Endometrium (tissue), 2 donors: ENCODE measurements at regions not wholly inside any gene's neighbourhood (a gene's known extent, or its start where the extent isn't known, plus 50 kb on each side); places are given as distances from the start of the nearest gene placed in this dataset.
"Not testable (repeated sequence)": the region's sequence is repeated elsewhere in the genome, so short reads cannot be mapped to it uniquely, and the experiment has no call there.

Experiments used
- FAIRE-seq: peaks from 2 replicates; lab custom pipeline; 2012; peaks lifted over from hg19 to GRCh38; lab: Jason Lieb, UNC
- donor health status: control.
- donor health status: control.

- FAIRE-seq = peak; percentile 98
Observed at GRCh38 chr7:118826246-118826645, 601.7 kb downstream of the ANKRD7 start.

- FAIRE-seq = no peak
Observed at GRCh38 chr7:118836933-118837332, 612.4 kb downstream of the ANKRD7 start.

DNA sequence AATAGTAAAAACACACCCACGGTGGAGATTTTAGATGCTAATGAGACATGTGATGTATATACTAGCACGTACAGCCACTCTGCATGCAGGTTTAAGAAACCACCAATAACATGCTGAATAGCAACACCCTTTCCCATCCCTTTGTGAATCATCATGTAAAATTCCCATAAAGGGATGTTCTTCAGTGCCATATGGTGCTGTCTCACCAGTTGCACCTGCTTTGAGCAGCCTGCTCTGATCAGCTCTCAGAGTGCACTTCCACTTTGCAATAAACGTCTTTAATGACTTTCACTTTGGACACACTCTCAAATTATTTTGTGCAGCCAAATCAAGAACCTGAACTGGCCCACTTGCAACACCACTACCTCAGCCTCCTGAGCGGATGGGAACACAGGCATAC, 615.0 kb downstream of the ANKRD7 start:
- no peak for FAIRE-seq

- no peak for FAIRE-seq
Observed at GRCh38 chr7:118843456-118843855, 619.0 kb downstream of the ANKRD7 start.

DNA sequence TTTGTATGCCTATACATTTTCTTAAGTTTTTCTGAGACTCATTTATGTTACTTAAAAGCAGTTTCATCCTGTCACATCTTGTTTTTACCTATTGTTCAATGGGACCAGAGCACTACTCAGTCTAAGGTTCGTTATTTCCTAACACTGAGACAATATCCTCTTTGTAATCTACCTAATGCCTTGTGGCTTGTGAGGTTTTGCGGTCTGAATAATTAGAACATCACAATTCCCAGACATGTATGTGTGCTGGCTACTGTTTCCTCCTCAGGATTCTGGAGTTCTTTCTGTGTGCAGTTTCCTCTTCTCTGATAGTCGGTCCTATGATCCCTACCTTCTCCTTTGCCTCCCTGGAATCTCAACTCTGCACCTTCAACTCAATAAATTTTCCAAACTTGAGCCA, 620.2 kb downstream of the ANKRD7 start:
- FAIRE-seq = no peak

DNA sequence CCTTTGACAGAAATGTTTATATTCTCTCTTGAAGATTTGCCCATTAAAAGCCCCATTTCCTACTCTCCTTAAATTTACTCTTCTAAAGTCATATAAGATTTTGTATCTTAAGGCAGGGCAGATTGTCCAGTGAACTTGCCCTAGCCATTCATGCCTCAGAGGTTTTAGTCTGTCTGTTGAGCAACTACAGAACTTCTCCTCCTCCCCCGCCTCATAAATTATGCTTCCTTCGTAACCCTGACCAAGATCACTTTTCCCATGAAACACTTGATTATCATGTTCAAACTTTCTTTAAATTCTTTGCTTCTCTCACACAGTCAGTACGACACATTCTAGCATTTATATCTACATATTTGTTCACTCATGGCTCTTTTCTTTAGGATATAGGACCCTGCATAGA, 621.3 kb downstream of the ANKRD7 start:
- no peak for FAIRE-seq

DNA sequence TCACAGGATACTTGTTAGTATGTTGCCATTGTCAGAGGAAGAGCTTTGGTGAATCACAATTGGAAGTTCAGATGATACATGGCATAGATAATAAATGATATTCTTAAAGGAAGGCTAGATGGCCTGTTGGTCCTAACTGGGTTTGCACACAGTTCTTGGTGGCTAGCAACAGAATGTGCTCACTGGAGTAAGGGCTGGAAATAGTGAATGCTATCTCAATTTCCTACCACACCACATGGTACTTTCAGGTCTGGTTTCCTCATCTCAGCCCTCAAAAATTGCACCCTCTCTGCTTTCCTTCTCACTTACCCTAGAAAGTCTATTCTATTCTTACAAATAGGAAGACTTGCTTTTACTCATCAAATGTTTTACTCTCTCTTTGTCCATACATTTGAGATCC, 622.5 kb downstream of the ANKRD7 start:
- FAIRE-seq = no peak

- FAIRE-seq = peak; percentile 26
Observed at GRCh38 chr7:118855290-118855689, 630.8 kb downstream of the ANKRD7 start.

DNA sequence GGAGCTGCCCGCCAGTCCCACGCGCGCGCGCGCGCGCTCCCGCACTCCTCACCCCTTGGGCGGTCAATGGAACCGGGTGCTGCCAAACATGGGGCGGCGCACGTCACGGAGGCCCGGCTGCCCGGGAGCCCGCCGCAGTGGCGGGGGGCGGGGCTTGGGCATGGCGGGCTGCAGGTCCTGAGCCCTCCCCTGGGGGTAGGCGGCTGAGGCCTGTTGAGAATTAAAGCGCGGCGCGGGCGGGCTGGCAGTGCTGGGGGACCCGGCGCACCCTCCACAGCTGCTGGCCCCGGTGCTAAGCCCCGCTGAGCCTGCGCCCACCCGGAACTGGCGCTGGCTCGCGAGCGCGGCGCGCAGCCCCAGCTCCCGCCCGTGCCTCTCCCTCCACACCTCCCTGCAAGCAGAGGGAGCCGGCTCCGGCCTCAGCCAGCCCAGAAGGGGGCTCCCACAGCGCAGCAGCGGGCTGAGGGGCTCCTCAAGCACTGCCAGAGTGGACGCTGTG, 634.2 kb downstream of the ANKRD7 start:
- FAIRE-seq = no peak

GRCh38 chr7:118861581-118861980, 637.1 kb downstream of the ANKRD7 start:
- FAIRE-seq = no peak

- FAIRE-seq = no peak
Observed at GRCh38 chr7:118862740-118863139, 638.2 kb downstream of the ANKRD7 start.

DNA sequence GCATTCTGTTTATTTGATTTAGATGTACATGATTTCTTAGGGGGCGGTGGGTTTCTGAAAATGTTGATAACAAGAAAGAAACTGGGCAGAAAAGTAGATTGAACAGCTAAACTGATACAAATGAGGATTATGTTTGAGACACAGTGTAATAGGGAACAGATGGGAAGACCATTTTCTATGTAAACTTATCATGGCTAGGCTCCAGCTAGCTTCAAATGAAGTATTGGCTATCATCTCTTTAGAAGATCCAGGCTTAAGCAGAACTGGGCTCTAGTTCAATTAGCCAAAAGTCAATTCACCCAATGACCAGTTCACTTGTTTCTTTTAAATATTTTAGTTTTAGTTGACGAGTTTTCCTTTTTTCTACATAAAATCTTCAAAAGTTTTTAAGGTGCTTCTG, 639.5 kb downstream of the ANKRD7 start:
- FAIRE-seq = peak; percentile 79

- no peak for FAIRE-seq
Observed at GRCh38 chr7:118867860-118868259, 643.4 kb downstream of the ANKRD7 start.

GRCh38 chr7:118869141-118869540, 644.6 kb downstream of the ANKRD7 start:
- not testable (repeated sequence) for FAIRE-seq

DNA sequence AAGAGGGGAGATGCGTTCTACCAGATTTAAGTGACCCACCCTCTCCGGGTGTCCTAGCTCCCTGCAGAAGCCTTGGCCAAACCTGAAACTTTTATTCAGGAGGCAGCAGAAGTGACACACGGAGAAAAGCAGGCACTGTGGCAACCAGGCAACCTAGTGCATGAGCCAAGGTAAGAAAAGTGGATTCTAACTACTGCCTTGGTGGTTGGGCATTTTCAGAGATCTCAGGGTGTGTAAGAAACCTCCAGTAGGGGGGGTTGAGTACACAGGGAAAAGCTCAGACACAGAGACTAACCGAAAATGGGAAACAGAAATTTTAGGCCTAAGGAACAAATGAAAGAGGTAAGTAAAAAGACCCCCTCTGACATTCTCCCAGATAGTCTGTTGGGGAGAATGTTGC, 645.7 kb downstream of the ANKRD7 start:
- no peak for FAIRE-seq

DNA sequence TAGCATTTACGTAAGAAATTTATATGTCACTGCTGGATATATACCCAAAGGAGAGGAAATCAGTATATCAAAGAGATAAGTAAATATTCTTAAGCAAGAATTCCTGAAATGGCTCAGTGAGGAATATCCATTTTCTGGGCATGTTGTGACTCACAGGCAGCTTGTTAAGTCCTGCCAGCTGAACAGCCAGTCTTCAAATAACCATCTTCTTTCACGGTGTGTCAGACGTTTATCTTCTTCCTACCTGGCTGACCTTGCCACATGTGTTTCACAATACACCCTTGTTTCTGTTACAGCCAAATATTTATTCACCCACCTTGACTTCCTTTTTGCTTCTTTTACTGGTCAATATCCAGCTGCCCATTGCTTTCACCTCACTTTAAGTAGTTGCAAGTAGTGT, 648.1 kb downstream of the ANKRD7 start:
- no peak for FAIRE-seq

GRCh38 chr7:118877187-118877586, 652.7 kb downstream of the ANKRD7 start:
- no peak for FAIRE-seq

DNA sequence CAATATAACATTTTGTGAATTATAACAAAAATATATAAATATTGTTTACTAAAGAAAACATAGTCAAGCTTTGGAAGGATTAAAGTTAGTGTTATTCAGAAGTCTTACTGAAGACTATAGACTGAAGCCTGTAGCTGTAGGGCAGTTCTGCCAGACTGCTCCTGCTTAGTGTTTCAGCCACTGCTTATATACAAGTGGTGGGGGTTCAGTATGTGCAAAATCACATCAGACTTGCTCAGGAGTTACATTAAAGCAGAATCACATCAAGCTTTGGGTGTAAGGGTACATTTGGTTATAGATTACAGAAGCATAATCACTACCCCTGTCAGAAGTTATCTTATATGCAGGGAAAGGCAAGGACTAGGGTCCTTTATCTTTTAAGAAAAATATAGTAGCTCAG, 653.8 kb downstream of the ANKRD7 start:
- no peak for FAIRE-seq

DNA sequence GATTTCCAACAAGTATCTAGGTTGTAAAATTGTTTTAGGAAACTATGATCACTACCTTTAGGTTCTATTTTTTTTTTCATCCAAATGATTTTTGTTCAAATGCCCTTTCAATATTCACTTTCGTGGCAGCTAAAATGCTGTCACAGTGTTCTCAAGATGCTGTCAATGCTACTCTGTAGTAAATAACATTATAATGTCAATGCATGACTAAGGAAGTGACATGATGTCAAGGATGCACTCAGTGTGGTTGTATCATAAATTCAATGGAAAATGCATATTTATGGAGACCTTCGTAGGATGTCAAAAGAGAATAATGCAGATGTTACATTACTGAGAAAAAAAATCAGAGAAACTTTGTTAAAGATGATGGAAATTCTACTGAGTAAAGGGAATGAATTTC, 673.8 kb downstream of the ANKRD7 start:
- no peak for FAIRE-seq

DNA sequence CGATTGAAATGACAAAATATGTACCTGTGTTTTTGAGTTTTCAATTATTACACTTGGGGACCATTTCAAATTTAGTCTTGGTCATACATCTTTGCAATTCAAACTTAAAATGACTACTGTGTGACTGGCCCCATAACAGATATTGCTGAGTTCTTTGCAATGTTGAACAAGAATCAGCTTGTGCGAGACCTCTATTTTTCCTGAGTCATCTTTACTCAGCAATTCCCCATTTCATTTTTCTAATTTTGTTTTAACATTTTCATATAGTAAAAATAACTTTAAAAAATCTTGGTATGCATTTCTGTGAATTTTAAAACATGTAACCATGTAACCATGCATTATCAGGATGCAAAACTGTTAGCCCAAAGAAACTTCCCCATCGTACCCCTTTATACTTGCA, 678.1 kb downstream of the ANKRD7 start:
- no peak for FAIRE-seq

DNA sequence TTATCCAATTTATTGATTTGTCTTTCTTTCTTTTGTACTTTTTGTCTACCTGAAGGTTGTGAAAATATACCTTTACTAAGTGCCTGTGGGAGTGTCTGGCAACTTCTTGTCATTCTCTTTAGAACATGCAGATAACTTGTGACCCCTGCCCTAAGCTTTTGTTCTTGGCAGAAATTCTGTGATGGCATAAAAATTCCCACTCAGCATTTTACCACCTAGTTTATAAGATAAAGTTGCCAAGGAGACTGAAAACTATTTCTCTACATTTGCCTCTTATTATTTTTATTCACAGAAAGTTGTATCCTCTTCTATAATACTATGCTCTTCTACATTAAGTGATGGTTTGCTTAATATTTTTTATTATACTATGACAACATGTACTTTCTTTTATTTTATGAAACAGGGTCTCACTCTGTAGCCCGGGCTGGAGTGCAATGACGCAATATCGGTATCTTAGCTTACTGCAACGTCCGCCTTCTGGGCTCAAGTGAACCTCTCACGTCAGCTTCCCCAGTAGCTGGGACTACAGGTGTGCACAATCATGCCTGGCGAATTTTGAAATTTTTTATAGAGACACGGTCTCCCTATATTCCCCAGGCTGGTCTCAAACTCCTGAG, 683.5 kb downstream of the ANKRD7 start:
- FAIRE-seq = no peak

DNA sequence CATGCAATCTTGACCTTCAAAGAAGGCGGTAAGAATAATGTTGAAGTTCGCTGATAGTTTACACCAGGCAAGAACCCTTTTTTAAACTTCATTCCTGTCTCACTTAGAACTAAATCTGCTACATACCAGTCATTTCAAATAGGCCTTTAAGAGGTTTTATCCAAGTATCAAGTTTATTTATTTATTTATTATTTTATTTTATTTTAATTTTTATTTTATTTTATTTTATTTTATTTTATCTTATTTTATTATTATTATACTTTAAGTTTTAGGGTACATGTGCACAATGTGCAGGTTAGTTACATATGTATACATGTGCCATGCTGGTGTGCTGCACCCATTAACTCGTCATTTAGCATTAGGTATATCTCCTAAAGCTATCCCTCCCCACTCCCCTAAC, 691.6 kb downstream of the ANKRD7 start:
- FAIRE-seq = not testable (repeated sequence)

GRCh38 chr7:118918556-118918955, 694.1 kb downstream of the ANKRD7 start:
- FAIRE-seq = peak; percentile 62

GRCh38 chr7:118938845-118939244, 714.3 kb downstream of the ANKRD7 start:
- no peak for FAIRE-seq

GRCh38 chr7:118944271-118944670, 719.8 kb downstream of the ANKRD7 start:
- no peak for FAIRE-seq
